ENCODE measurements at regions not wholly inside any gene's neighbourhood (a gene's known extent, or its start where the extent isn't known, plus 50 kb on each side); places are given as distances from the start of the nearest gene placed in this dataset.

- DNase-seq = no peak
Observed at GRCh38 chr12:90183201-90183600, 474.6 kb upstream of the ATP2B1 start.

- DNase-seq = no peak
Observed at GRCh38 chr12:90181216-90181615, 472.6 kb upstream of the ATP2B1 start.

GRCh38 chr12:90174956-90175355 is 466.3 kb upstream of the ATP2B1 start:
- DNase-seq = no peak

GRCh38 chr12:90174198-90174510 is 465.5 kb upstream of the ATP2B1 start:
- DNase-seq = peak; percentile 29 to 85

GRCh38 chr12:90173499-90174197 is 465.0 kb upstream of the ATP2B1 start:
- no peak for DNase-seq

- DNase-seq = no peak
Observed at GRCh38 chr12:90172524-90172923, 463.9 kb upstream of the ATP2B1 start.

GRCh38 chr12:90170740-90171139 is 462.1 kb upstream of the ATP2B1 start:
- DNase-seq = no peak

- DNase-seq = no peak
Observed at GRCh38 chr12:90167518-90168208, 459.0 kb upstream of the ATP2B1 start.

- no peak for DNase-seq
Observed at GRCh38 chr12:90166671-90167070, 458.0 kb upstream of the ATP2B1 start.

GRCh38 chr12:90166012-90166411 is 457.4 kb upstream of the ATP2B1 start:
- DNase-seq = no peak

GRCh38 chr12:90163975-90164374 is 455.3 kb upstream of the ATP2B1 start:
- DNase-seq = no peak

- DNase-seq = no peak
Observed at GRCh38 chr12:90153827-90154226, 445.2 kb upstream of the ATP2B1 start.

- no peak for DNase-seq
Observed at GRCh38 chr12:90152897-90153624, 444.4 kb upstream of the ATP2B1 start.

- DNase-seq = no peak
Observed at GRCh38 chr12:90151491-90152015, 442.9 kb upstream of the ATP2B1 start.

- no peak for DNase-seq
Observed at GRCh38 chr12:90149453-90149852, 440.8 kb upstream of the ATP2B1 start.

- no peak for DNase-seq
Observed at GRCh38 chr12:90129366-90130030, 420.9 kb upstream of the ATP2B1 start.

GRCh38 chr12:90128526-90128925 is 419.9 kb upstream of the ATP2B1 start:
- DNase-seq = no peak

- no peak for DNase-seq
Observed at GRCh38 chr12:90126125-90126524, 417.5 kb upstream of the ATP2B1 start.

GRCh38 chr12:90124914-90125313 is 416.3 kb upstream of the ATP2B1 start:
- DNase-seq = no peak

- DNase-seq = no peak
Observed at GRCh38 chr12:90124289-90124688, 415.7 kb upstream of the ATP2B1 start.

GRCh38 chr12:90122681-90123080 is 414.0 kb upstream of the ATP2B1 start:
- DNase-seq = no peak

GRCh38 chr12:90120627-90121026 is 412.0 kb upstream of the ATP2B1 start:
- DNase-seq = no peak

- no peak for DNase-seq
Observed at GRCh38 chr12:90112666-90113065, 404.0 kb upstream of the ATP2B1 start.

All from cerebellar nuclear complex (tissue), 1 donor.